Colon (tissue), 2 donors: ENCODE measurements at regions not wholly inside any gene's neighbourhood (a gene's known extent, or its start where the extent isn't known, plus 50 kb on each side); places are given as distances from the start of the nearest gene placed in this dataset.
"Not testable (repeated sequence)": the region's sequence is repeated elsewhere in the genome, so short reads cannot be mapped to it uniquely, and the experiment has no call there.

Experiments used
- FAIRE-seq: peaks from 2 replicates; lab custom pipeline; 2012; peaks lifted over from hg19 to GRCh38; lab: Jason Lieb, UNC
- donor health status: control.
- donor health status: control.

- FAIRE-seq: no peak
Observed at GRCh38 chr19:30276883-30277280, 95.3 kb upstream of the ZNF536 start.

GRCh38 chr19:30277941-30278881 is 94.0 kb upstream of the ZNF536 start:
- FAIRE-seq: no peak

- no peak for FAIRE-seq
Observed at GRCh38 chr19:30278882-30279254, 93.3 kb upstream of the ZNF536 start.

- no peak for FAIRE-seq
Observed at GRCh38 chr19:30280018-30280417, 92.2 kb upstream of the ZNF536 start.

- no peak for FAIRE-seq
Observed at GRCh38 chr19:30281906-30282305, 90.3 kb upstream of the ZNF536 start.

- FAIRE-seq: no peak
Observed at GRCh38 chr19:30283556-30283955, 88.6 kb upstream of the ZNF536 start.

- FAIRE-seq: no peak
Observed at GRCh38 chr19:30284209-30284608, 88.0 kb upstream of the ZNF536 start.

- FAIRE-seq: no peak
Observed at GRCh38 chr19:30284885-30285284, 87.3 kb upstream of the ZNF536 start.

- FAIRE-seq: no peak
Observed at GRCh38 chr19:30286378-30286777, 85.8 kb upstream of the ZNF536 start.

GRCh38 chr19:30287259-30287658 is 84.9 kb upstream of the ZNF536 start:
- no peak for FAIRE-seq

GRCh38 chr19:30287973-30288372 is 84.2 kb upstream of the ZNF536 start:
- no peak for FAIRE-seq

GRCh38 chr19:30288911-30289310 is 83.3 kb upstream of the ZNF536 start:
- no peak for FAIRE-seq

- no peak for FAIRE-seq
Observed at GRCh38 chr19:30289336-30289735, 82.8 kb upstream of the ZNF536 start.

- not testable (repeated sequence) for FAIRE-seq
Observed at GRCh38 chr19:30290805-30291204, 81.4 kb upstream of the ZNF536 start.

- FAIRE-seq: no peak
Observed at GRCh38 chr19:30293051-30293785, 79.0 kb upstream of the ZNF536 start.

- no peak for FAIRE-seq
Observed at GRCh38 chr19:30297969-30298368, 74.2 kb upstream of the ZNF536 start.

- FAIRE-seq: no peak
Observed at GRCh38 chr19:30303131-30303654, 69.0 kb upstream of the ZNF536 start.

- no peak for FAIRE-seq
Observed at GRCh38 chr19:30304540-30304939, 67.6 kb upstream of the ZNF536 start.

- no peak for FAIRE-seq
Observed at GRCh38 chr19:30305346-30306060, 66.7 kb upstream of the ZNF536 start.

GRCh38 chr19:30307191-30307974 is 64.8 kb upstream of the ZNF536 start:
- no peak for FAIRE-seq

GRCh38 chr19:30309176-30309575 is 63.0 kb upstream of the ZNF536 start:
- no peak for FAIRE-seq
